IPS DF 4.7 (cell line): ENCODE measurements at regions not wholly inside any gene's neighbourhood (a gene's known extent, or its start where the extent isn't known, plus 50 kb on each side); places are given as distances from the start of the nearest gene placed in this dataset.
"Not testable (repeated sequence)": the region's sequence is repeated elsewhere in the genome, so short reads cannot be mapped to it uniquely, and the experiment has no call there.

Experiments
- DNase-seq: peaks from one replicate; pipeline ENCODE4 v3.0.0-alpha.2; 2013; ENCODE audit warnings: low spot score; ENCODE audit errors: extremely low read depth

DNA sequence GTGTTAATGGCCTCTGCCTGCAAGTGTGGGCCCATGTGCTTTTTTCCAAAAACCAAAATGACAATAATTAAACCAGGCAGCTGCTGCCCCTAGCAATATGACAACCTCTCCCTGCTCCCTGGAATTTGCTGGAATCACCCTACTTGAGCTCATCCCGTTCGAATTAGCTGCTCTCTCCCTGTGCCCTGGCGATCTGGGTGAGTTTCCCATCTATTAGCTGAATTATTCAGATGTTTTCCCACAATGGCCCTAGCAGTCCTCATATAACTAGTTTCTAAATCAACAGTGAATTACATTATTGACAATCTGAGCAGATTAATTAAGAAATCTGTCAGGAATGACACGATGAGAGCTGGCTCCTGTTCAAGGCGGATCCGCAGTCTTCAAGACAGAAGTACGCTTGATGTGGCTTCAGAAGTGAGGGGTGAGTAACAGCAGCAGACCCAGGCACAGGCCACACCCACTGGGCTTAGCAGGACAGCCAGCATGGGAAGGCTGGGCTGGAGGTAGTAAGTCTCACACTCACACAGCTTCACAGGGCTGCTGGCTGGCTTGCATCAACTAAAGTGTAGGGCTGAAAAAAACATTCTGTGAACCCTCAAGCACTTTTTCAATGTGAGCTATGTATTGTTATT, 366.2 kb upstream of the ID2 start:
- no peak for DNase-seq

- no peak for DNase-seq
Observed at GRCh38 chr2:8316356-8316755, 365.5 kb upstream of the ID2 start.

- DNase-seq = no peak
Observed at GRCh38 chr2:8317418-8317817, 364.4 kb upstream of the ID2 start.

- DNase-seq = no peak
Observed at GRCh38 chr2:8319219-8319618, 362.6 kb upstream of the ID2 start.

DNA sequence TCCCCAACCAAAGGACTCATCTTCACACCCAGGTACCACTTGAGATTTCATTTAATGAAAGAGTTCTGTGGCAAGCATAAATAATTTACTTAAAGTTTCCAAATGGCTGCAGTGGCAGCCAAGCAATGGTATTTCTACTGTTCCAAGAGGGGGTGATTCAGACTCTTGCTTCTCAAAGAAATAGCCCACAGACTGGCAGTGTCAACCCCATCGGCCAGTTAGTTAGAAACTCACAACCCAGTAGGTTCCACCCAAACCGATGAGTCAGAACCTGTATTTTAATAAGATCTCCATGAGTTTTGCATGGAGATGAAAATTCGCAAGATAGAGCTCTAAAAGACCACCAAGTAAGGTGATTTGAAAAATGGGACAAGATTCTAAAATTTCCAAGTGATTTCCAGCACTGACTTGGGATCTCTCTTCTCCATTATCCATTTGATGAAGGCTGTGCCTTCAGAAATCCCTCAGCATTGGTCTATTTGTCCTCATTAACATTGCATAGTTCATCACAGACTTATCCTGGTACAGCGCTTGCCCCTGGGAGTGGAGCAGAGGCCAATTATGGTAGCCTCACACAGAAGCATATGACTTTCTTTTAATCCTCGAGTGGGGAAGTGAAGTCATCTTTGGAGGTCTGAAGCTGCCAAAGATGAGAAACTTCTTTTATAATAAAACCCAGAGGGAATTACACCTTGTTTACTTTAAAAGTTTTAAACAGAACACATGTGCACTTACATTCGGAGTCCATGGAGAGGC, 361.4 kb upstream of the ID2 start:
- DNase-seq = no peak

GRCh38 chr2:8322634-8323033, 359.2 kb upstream of the ID2 start:
- DNase-seq = no peak

GRCh38 chr2:8324164-8324856, 357.5 kb upstream of the ID2 start:
- DNase-seq = no peak

GRCh38 chr2:8324901-8325300, 357.0 kb upstream of the ID2 start:
- no peak for DNase-seq

DNA sequence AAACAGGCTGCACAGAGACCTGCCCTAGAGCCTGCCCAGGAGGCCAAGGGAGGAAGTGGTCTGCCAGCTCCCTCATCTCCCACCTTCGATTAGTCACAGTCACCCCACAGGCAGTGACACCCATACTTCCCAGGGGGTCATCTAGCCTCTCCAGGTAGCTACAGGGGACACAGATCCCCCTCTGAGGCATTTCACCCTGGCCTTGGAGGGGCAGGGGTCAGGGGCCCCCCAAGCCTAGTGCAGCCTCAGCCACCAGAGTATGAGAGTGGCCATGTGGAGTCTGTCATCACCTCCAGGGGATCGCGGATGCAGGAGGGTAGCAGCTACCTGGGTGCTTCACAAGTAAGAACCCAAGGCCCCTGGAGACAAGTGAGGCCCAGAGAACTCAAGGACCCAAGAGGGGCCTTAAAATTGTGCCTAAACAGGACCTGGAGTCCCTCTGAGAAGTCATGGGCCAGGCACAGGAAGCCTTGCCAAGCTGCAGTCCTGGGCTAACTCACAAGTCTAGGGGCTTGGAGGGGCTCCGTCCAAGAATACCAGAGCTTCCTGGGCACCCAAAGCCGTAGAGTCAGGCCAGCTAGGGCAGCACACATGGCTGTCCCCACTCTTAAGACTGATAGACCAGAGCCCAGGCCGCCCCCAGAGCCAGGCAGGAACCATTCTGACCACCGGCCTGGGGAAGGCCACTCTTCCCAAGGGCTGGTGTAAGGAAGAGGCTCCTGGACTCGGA, 354.3 kb upstream of the ID2 start:
- no peak for DNase-seq

GRCh38 chr2:8328217-8328616, 353.6 kb upstream of the ID2 start:
- no peak for DNase-seq

GRCh38 chr2:8329660-8330622, 351.9 kb upstream of the ID2 start:
- no peak for DNase-seq

GRCh38 chr2:8331068-8331467, 350.8 kb upstream of the ID2 start:
- DNase-seq = no peak

DNA sequence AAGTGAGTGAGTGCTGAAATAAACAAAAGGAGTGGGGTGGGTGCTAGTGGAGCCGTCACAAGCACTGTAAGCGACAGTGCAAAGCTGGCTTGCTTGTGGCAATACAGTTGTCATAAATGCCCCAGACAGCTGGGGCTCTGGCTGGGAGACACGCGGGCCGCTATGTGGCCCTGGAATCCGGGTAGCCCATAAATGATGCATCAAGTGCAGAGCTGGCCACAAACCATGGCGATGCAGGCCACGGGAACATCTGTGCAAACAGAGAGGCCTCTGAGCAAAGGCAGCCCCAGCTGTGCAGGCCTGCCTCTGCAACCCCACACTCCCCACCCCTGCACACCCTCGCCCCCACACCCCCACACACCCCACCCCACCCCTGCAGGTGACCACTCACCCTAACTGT, 349.2 kb upstream of the ID2 start:
- DNase-seq = no peak

DNA sequence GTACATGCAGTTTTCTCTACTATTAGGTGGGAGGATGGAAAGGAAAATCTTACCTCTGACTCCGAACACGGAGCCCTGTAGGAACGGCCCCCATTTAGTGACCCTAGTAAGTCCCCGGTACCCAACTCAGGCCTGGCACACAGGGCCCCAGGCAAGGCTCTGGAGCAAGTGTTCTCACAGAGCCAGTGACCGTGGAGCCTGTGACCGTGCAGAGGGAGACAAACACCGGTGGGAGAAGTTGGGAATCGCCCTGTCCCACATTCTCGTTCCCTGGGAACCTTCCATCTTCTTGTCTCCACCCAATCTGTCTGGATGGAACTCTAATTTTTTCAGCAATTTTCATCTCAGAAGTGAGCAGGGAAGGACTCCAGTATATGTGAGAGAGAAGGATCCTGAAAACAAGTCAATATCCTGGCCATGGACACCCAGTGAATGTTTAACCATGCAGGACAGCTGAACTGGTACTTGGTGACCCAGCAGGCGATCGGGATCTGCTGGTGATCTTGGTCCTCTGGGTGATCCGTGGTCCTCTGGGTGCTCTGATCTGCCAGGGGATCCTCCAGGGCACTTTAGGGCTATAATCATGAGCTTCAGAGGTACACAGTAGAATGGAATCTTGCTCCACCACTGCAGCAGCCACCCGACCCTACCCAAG, 348.6 kb upstream of the ID2 start:
- DNase-seq = no peak

- not testable (repeated sequence) for DNase-seq
Observed at GRCh38 chr2:8333832-8334187, 348.0 kb upstream of the ID2 start.

- DNase-seq = no peak
Observed at GRCh38 chr2:8334866-8335325, 347.0 kb upstream of the ID2 start.

GRCh38 chr2:8335801-8336200, 346.1 kb upstream of the ID2 start:
- no peak for DNase-seq

- DNase-seq = no peak
Observed at GRCh38 chr2:8337321-8337720, 344.5 kb upstream of the ID2 start.

- no peak for DNase-seq
Observed at GRCh38 chr2:8342407-8342806, 339.4 kb upstream of the ID2 start.

- no peak for DNase-seq
Observed at GRCh38 chr2:8343031-8343430, 338.8 kb upstream of the ID2 start.
